ENCODE measurements at regions not wholly inside any gene's neighbourhood (a gene's known extent, or its start where the extent isn't known, plus 50 kb on each side); places are given as distances from the start of the nearest gene placed in this dataset.

DNA sequence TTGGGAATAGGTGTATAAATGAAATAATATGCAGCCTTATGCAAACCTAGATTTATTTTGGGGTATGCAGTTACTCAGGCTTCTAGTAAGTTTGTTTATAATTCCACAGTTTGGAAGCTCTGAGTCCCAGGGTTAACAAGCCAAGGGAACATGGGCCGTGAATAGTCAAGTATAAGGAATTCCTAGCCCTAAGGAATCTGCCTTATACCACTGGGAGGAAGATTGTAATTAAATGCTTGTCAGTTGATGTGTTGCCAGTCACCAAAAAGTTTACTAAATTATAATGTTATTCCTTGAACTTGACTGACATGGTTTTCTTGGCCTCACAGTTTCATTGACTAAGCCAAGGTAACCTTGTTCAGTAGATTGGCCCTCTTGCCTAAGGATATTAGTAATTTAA lies 72.4 kb upstream of the SGO1 start:
- TF ChIP-seq ZNF670 (tag by site-specific recombination; IDR thresholded peaks at IDR 0.05; ENCODE audit: low read depth) (no peak), ZNF580 (tag by site-specific recombination; IDR thresholded peaks at IDR 0.05) (no peak), ZNF626 (tag by site-specific recombination; IDR thresholded peaks at IDR 0.05) (no peak), ZNF398 (tag by site-specific recombination; IDR thresholded peaks at IDR 0.05) (no peak), REST (tag by site-specific recombination; IDR thresholded peaks at IDR 0.05) (no peak), ZNF174 (tag by site-specific recombination; IDR thresholded peaks at IDR 0.05) (no peak), ZNF510 (tag by site-specific recombination; IDR thresholded peaks at IDR 0.05; ENCODE audit: insufficient replicate concordance) (no peak), ZNF529 (tag by site-specific recombination; IDR thresholded peaks at IDR 0.05; ENCODE audit: insufficient replicate concordance) (no peak), ATF2 (tag by site-specific recombination; IDR thresholded peaks at IDR 0.05; ENCODE audit: low read depth) (no peak), REPIN1 (tag by site-specific recombination; IDR thresholded peaks at IDR 0.05; ENCODE audit: low read depth) (no peak), OVOL3 (tag by site-specific recombination; IDR thresholded peaks at IDR 0.05) (no peak), KLF16 (tag by site-specific recombination; IDR thresholded peaks at IDR 0.05) (no peak), ZBTB44 (tag by site-specific recombination; IDR thresholded peaks at IDR 0.05) (no peak), KLF10 (tag by site-specific recombination; IDR thresholded peaks at IDR 0.05) (no peak)
- TF ChIP-seq, protein P1, sequence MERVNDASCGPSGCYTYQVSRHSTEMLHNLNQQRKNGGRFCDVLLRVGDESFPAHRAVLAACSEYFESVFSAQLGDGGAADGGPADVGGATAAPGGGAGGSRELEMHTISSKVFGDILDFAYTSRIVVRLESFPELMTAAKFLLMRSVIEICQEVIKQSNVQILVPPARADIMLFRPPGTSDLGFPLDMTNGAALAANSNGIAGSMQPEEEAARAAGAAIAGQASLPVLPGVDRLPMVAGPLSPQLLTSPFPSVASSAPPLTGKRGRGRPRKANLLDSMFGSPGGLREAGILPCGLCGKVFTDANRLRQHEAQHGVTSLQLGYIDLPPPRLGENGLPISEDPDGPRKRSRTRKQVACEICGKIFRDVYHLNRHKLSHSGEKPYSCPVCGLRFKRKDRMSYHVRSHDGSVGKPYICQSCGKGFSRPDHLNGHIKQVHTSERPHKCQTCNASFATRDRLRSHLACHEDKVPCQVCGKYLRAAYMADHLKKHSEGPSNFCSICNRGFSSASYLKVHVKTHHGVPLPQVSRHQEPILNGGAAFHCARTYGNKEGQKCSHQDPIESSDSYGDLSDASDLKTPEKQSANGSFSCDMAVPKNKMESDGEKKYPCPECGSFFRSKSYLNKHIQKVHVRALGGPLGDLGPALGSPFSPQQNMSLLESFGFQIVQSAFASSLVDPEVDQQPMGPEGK (tag by site-specific recombination; IDR thresholded peaks at IDR 0.05): no peak

More for the DNA sequence above, 72.4 kb upstream of the SGO1 start:
- CTCF ChIA-PET: interaction anchor here (0.6 kb wide), 1 partner anchor 345 kb away, joined by 6 read pairs; no protein-coding TSS in a partner anchor
- no peaks in the 10 kb centered on the region for H3K36me3 ChIP-seq (ENCODE audit: control insufficient read depth in 2 of 2, insufficient read depth in 1 of 2, low read length in 2 of 2)
- no peak overlapping the region for H3K4me3 ChIP-seq (ENCODE audit: low read depth, low read length)
- H3K4me1 ChIP-seq (ENCODE audit: control insufficient read depth, insufficient read depth, low read length): no peaks in the 10 kb centered on the region
- POLR2A ChIA-PET: no interaction called here
- no peak overlapping the region for H3K27ac ChIP-seq (ENCODE audit: extremely low read depth, low read depth, low read length)
- H3K9me3 ChIP-seq (ENCODE audit: control insufficient read depth, insufficient read depth, low read depth, low read length): no peaks in the 10 kb centered on the region
